NCI-H128 (cell line): ENCODE measurements at regions not wholly inside any gene's neighbourhood (a gene's known extent, or its start where the extent isn't known, plus 50 kb on each side); places are given as distances from the start of the nearest gene placed in this dataset.
A peak's percentile ranks its signal among the peaks of the same experiment; 100 is the strongest.

Source experiments
- DNase-seq: peaks from one replicate; lab custom pipeline; 2025; ENCODE audit not compliant: unreplicated experiment; lab: John Stamatoyannopoulos, UW

DNA sequence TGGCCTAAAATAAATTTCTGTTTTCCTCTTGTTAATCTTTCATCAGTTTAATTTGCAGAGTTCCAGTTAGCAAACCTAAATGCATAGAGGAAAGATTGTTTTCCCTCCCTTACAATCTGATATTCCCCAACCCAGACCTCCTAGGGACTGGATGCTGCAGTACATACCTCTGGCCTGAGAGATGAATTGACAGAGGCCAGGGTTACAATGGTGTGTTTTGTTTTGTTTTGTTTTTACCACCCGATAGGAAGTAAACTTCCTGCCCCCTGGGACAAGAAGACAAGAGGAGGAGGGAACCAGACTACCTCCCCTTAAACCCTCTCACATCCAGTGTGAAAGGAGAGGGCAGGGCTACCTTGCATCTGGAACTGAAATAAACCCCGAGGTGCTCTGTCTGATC lies 319.0 kb downstream of the LRFN2 start:
- DNase-seq: no peak

GRCh38 chr6:40265615-40266014 lies 321.5 kb downstream of the LRFN2 start:
- no peak for DNase-seq

- no peak for DNase-seq
Measured at GRCh38 chr6:40263970-40264369, 323.2 kb downstream of the LRFN2 start.

GRCh38 chr6:40262363-40262762 lies 324.8 kb downstream of the LRFN2 start:
- DNase-seq: no peak

DNA sequence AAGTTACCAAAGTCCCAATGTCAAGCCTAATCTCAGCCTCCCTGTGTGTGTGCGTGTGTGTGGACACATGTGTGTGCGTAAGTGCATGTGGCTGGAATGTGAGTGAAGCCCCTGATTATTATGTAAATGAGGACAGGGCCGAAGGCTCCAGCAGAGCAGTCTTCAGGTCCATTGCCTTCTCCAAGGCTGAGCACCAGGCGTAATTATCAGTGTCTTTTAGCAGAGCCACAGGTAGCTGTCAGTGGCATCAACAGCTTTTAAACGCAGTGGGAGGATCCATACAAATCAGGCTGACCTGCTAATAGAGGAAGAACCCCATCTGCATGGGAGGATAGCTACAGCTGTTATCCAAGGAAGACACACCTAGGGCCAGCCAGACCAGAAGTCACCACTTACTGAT lies 324.3 kb upstream of the MOCS1 start:
- no peak for DNase-seq

GRCh38 chr6:40256831-40257230 lies 322.6 kb upstream of the MOCS1 start:
- no peak for DNase-seq

GRCh38 chr6:40256224-40256623 lies 322.0 kb upstream of the MOCS1 start:
- no peak for DNase-seq

GRCh38 chr6:40253420-40253819 lies 319.2 kb upstream of the MOCS1 start:
- DNase-seq: no peak

DNA sequence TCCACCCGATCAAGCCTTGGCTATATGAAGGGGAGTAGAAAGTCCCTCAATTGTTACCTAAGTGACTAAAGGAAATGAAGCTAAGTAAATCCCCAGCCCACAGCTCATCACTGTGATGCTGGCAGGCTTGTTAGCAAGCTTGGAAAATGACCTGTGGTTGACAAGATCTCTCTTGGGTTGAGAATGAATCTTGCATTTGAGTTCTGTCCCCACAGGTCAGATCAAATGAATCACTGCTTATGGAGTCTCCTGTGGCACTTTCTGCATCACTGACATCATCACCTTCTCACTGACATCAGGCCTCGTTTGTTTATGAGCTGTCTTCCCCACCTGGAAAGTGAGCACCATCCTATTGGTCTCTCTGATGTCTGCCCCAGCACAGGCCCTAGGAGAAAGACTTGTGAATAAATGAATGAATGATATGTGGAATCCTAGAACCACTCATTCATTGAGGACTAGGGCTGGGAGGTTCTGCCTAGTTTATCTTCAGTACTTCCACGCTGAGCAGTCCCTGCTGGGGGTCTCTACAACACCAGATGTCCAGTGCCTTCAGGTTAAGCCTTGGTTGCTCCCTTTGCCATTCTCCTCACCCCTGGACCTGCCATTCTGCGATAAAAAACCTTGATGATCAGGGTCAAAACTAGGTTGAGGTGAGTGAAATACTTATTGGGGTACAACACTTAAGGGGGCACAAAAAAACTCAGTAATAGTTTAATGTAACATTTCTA lies 318.4 kb upstream of the MOCS1 start:
- no peak for DNase-seq

DNA sequence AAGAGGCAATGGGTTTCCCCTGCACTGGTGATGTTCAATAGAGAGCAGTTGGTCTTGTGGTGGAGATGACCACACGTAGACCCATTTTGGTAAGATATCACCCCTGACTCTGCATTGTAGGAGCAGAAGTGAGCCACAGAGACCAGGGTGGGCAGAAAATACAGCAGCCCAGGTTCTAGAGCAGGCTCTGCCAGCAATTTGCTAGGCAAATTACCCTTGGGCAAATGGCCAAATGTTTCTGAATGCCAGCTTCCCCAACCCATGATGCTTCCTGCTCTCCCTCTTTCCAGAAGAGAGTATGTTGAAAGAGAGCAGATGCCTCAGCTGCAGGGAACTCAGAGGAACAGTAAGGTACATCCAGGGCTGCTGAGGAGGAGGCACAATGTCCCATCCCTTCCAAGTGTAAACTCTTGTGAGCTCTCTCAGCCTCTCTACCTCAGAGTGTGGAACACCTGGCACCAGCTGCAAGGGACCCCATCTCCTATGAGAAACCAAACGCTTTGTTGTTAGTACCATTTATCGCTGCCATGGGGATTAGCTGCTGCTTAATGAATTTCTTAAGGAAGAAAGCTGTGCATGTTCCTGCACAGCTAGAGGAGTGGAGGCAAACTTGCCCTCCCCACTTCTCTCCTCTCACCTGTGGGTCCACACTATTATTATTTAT lies 317.5 kb upstream of the MOCS1 start:
- peak; percentile 22 for DNase-seq

- no peak for DNase-seq
Measured at GRCh38 chr6:40249935-40250334, 315.7 kb upstream of the MOCS1 start.

DNA sequence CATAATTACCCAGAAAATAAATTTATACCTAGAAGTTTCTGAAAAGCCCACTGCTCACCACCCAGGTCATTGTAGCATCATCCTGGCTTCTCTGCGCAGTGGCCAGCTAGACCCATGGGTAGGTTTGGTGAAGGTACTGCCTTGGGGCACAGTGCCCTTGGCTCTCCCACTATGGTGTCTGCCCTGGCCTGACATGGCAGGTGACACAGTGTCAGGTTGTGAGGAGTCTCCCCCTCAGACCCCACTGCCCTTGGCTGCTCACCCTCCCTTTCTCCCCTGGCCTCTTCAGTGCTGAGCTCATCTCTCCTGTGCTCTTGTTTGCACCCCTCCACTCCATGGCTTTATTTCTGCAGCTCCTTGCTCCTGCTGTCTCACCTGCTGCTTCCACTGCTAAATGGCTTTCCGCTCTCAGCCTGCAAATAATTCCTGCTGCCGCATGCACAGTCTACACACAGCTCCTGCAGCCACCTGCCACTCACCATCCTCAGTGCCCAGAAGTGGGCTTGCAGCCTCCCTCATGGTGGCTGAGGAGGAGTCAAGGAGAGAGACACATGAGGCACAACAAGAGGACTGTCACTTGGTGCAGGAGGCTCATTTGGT lies 313.4 kb upstream of the MOCS1 start:
- no peak for DNase-seq

DNA sequence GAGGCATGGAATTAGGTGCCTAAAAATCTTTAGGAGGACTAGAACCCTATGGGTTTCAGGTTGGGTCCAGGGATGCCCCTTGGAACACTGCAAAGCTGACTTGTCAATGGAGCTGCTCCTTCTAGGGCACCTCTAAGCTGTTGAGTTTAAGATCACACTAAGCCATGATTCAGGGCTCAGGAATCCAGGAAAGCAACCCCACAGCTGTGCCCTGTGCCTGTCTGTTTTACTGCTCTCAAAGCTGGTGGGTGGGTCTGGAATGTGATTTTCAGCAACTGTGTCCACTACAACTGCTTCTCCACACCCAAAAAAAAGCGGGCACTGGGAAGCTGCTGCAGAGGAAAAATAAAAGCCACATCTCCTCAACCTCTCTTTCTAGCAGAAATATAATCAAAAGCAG lies 310.4 kb upstream of the MOCS1 start:
- DNase-seq: no peak

DNA sequence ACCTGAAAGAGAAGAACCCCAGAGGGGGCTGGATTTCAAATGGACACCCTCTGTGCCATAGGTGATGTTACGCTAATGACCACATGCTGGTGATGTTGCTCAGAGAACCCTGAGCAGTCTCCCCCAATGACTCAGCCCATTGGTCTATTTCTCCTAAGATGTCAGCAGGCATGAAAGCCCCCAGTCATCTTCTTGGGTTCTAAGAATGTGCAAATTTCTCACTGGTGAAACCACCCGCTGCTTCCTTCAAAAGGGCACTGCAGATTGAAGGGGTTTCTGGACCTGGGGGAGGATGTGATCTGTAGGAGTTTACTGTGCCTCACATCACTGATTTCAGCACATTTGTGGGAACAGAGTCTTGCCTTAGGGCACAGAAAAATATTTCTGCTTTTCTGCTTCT lies 298.4 kb upstream of the MOCS1 start:
- DNase-seq: no peak

DNA sequence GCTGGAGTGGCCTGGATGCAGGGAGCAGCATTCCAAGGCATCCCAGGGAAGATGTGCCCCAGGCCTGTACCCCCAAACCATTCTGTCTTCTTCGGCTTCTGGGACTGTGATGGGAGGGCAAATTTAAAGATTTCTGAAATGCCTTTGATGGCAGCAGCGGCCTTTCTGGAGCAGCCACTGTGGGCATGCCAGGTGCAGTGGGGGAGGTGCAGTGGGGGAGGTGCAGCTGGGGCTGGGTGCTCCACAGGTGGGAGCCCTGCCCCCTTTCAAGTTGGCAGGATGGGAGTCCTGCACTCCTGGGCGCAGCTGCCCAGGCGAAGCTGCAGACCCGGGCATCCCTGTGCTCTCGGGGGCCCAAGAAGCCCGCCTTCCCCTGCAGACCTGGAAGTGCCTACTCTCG lies 293.5 kb upstream of the MOCS1 start:
- no peak for DNase-seq

GRCh38 chr6:40222354-40222753 lies 288.1 kb upstream of the MOCS1 start:
- DNase-seq: no peak

DNA sequence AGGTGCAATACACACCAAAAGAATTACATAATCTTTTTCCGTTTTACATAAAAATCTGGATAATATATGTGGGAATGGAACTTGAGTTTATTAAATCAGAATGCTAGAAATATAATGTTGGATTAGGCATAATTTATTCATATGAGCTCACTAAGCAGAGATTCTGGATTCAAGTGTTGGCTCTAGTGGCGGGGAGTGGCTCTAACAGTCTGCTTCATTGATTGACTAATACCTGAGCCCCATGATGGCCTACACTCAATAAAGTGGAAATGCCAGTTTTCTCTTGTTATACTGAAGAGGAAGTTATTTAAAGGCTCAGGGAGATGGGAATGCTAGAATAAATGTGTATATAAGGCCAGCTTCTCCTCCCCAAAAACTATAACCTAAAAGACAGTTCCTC lies 285.5 kb upstream of the MOCS1 start:
- no peak for DNase-seq

DNA sequence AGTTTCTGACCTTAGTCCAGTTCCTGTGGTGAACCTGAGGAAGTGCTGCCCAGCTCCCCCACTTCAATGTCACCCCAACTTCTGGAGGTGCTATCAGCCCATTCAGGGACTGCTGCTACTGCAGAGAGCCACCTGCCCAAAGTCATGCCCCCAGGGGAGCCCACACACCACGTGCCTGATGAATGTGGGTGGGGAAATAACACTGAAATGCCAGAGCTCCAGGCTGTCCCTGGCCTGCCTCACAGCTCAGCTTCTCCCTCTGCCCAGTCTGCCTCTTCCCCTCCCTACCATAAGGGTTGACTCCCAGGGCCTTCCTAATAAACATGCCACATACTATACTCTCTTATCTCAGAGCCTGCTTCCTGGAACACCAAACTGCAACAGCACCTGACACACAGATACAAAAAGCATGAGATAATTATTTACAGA lies 276.4 kb upstream of the MOCS1 start:
- DNase-seq: no peak

DNA sequence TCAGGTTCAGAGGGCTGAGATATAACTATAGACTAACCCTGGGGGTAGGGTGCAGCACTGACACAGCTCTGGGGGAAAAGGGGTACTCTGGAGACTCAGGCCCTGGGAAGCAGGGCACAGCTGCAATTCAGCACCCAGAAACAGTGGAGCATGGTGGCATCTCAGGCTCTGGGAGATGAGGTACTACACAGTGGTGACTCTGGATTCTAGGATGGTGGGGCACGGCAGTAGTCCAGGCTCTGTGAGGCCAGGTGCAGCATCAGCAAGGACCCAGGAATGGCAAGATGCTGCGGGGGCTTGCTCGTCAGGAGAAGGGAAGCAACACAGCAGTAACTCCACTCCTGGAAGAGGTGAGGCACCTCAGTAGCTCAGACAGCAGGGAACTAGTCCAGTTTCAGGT lies 271.5 kb upstream of the MOCS1 start:
- DNase-seq: no peak

DNA sequence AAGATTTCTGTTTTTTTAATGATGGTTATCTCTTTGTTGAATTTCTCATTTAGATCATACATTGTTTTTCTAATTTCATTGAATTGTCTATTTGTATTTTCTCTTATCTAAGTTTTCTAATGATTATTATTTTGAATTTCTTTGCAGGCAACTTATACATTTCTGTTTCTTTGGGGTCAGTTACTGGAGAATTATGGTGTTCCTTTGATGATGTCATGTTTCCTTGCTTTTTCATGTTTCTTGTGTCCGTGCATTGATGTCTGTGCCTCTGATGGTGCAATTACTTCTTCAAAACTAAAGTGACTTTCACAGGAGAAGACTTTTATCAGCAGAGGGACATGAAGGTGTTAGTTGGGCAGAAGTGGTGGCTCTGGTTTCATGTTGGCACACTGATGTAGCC lies 270.7 kb upstream of the MOCS1 start:
- DNase-seq: no peak

DNA sequence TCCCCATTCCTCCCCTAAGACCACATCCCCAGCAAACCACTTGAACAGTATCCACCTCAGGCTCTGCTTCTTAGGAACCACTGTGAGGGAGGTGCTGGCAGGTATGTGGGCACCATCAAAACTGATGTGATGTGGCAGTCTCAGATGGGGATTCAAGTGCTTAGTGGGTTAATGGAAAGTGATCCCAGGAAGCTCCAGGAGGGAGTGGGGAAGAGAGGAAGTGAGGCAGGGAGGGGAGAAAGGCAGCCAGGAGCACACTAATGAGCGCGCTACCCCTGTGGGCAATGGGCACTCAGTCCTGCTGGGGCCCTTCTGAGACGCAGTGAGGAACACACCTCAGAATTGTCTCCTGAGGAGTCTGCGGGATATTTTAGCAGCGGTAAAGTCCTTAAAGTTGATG lies 263.1 kb upstream of the MOCS1 start:
- no peak for DNase-seq

- DNase-seq: no peak
Measured at GRCh38 chr6:40196135-40196518, 261.9 kb upstream of the MOCS1 start.
